DMS53 (cell line): ENCODE measurements at regions not wholly inside any gene's neighbourhood (a gene's known extent, or its start where the extent isn't known, plus 50 kb on each side); places are given as distances from the start of the nearest gene placed in this dataset.
A peak's percentile ranks its signal among the peaks of the same experiment; 100 is the strongest.
"Not testable (repeated sequence)": the region's sequence is repeated elsewhere in the genome, so short reads cannot be mapped to it uniquely, and the experiment has no call there.

Source experiments
- DNase-seq: peaks from one replicate; lab custom pipeline; 2025; lab: John Stamatoyannopoulos, UW

DNA sequence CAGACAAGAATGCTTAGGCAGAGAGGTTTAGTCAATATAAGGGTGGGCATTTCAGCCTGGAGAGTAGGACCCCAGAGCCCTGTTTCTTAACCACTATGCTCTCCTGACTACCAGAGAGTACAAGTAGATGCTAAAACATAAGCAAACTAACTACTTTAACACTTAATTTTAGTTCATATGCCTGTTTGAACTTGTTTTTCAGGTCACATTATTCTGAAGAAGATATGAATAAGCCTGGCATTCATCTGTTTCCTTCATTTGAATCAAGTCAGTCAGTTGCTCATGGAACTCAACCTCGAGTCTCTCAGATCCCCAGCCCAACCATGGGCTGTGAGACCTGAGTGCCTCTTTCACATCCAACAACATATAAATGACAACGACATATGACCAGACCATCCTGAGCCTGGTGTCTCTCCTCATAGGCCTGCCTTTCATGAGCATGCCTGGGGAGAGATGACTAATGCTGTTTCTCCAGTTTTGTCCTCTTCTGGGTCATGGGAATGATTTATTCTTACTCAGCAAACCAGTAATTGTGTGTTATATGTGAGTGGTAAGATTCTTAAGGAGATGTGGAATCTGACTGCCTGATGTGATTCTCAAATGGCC, 251.1 kb upstream of the BTG1 start:
- peak; percentile 21 for DNase-seq

- DNase-seq, result no peak
Measured at GRCh38 chr12:92395322-92395721, 249.7 kb upstream of the BTG1 start.

DNA sequence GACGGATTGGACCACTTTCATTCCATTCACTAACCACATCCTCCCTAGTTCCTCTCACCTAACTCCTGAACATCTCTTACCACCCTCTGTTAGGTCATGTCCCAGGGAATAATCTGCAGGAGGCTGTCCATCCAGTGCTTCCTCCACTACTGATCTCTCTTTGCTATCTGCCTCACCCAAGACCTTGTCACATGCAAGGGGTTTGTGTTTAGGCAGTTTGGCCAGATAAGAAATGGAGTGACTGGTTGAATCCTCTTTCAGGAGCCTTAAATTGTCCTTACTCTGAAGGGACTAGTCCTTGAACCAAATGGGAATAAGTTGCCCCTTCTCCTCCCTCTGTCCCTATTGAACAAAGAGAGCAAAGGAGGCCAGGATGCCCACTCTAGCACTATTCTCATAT, 249.2 kb upstream of the BTG1 start:
- DNase-seq, result no peak

DNA sequence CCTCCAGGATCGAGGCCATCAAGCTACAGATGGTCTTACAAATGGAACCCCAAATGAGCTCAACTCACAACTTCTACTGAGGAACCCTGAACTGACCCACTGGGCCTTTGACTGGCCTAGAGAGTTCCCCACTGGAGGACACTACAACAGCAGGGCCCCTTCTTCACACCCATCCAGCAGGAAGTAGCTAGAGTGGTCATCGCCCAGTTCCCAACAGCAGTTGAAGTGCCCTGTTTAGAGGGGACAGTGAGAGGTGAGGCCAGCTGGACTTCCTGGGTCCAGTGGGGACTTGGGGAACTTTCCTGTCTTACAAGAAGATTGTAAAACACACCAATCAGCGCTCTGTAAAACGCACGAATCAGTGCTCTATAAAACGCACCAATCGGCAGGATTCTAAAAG, 247.9 kb upstream of the BTG1 start:
- DNase-seq, result peak; percentile 26

GRCh38 chr12:92391726-92392125, 246.1 kb upstream of the BTG1 start:
- DNase-seq, result not testable (repeated sequence)

- no peak for DNase-seq
Measured at GRCh38 chr12:92389466-92389865, 243.8 kb upstream of the BTG1 start.

DNA sequence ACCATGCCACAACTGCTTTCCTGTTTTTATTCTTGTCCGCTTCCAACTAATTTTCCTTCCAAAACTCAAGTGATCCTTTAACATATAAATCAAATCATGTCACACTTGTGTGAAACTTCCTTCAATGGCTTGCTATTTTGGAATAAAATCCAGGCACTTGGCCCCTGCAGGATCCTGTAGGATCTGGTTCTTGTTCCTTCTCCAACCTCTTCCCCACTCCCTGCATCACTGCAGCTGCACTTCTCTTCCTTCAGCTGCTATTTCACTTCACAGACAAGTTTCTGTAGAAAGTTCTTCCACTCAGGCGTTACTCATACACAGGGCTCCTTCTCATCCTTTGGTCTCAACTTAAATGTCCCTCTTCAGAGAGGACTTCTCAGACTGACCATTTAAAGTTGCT, 239.7 kb upstream of the BTG1 start:
- no peak for DNase-seq

- no peak for DNase-seq
Measured at GRCh38 chr12:92384571-92384970, 238.9 kb upstream of the BTG1 start.

GRCh38 chr12:92382383-92382878, 236.8 kb upstream of the BTG1 start:
- no peak for DNase-seq

DNA sequence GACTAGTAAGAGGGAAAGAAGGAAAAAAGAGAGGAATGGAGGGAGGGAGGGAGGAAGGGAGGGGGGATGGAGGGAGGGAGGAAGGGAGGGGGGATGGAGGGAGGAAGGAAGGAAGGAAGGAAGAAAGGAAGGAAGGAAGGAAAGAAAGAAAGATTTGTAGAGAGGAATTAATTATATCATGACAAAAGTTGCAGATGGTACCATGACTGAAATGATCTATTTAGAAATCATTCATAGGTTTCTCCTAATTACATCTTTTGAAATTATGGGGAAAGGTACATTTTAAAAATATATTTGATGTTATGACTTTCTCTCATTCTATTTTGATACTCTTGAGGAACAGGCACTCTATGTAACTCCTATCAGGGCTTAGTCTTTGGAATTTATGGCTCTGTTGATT, 236.2 kb upstream of the BTG1 start:
- DNase-seq, result no peak

DNA sequence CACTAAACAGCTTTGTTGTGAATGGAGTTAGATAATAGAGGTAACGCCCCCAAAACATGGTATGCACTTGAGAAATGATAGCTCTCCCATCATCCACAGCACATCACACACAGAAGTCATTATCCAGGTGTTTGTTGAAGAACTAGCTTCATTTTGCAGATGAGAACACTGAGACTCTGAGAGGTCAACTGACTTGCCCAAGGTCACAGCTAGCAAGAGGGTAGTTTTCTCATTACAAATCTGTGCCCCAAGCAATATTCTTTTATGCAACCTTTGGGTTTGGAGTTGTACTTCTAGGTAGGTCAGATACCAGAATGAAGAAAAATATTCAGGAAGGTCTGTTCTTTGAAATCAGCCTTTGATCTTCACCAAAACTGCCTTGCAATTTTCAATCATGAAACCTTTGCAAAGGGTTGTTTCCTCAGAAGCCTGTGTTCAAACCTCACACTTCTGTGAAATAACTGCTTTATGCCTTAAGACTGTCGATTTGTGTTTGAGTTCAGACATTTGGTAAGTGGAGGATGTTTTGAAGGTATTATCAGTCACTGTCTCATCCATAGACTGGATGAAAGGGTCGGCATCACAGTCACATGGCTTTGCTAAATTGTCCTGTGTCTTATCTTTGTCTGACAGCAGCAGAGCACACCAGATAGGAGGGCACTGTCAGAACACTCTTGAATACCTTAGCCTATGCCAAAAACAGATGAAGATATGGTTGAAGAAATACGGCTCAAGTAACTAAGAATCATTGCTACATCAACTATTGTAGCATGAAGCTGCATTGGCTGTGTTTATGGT, 233.2 kb upstream of the BTG1 start:
- DNase-seq, result no peak

DNA sequence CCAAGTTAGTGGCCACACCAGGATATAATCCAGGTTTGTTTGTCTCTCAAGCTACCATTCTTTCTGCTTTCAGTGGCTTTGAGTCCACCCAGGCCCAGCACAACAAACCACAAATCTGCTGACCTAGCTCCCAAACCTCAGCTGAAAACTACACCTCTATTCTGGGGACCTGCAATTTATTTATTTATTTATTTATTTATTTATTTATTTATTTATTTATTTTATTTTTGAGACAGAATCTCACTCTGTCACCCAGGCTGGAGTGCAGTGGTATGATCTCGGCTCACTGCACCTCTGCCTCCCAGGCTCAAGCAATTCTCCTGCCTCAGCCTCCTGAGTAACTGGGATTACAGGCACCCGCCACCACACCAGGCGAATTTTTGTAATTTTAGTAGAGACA, 229.9 kb upstream of the BTG1 start:
- not testable (repeated sequence) for DNase-seq

DNA sequence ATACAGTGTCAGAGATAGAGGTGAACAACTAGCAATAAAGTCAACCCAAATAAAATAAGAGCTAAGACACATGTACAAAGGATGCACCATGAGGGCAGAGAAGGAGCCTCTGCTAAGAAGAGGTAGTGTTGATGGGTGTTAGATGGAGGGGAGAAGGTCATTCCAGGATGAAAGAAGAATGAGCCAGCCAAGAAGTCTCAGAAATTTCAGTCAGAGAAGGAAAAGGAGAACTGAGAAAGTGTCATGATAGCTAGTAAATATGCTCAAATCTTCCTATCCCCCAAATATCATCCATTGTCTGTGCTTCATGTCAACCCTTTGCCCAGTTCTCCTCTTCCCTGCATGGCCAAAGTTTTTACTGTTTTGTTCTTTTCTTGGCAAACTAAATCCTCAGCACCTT, 225.2 kb upstream of the BTG1 start:
- no peak for DNase-seq

GRCh38 chr12:92369636-92370035, 224.0 kb upstream of the BTG1 start:
- no peak for DNase-seq

GRCh38 chr12:92369056-92369455, 223.4 kb upstream of the BTG1 start:
- DNase-seq, result no peak

DNA sequence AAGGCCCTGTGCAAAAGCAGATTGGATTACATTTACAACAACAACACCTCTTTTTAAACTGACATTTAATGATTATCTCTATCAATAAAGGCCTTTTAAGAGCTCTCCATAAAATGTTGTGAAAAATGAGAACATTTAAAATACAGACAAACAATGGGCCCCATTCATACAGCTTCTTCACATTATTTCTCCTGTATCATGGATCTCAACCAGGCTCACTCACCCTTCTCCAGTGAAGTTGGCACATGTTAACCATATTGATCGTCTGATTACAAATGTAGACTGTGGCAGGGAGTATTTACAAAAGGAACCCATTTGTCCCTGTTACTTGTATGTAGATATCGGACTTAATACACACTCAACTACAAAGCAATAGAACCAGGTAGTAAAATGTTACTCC, 220.2 kb upstream of the BTG1 start:
- DNase-seq, result no peak

DNA sequence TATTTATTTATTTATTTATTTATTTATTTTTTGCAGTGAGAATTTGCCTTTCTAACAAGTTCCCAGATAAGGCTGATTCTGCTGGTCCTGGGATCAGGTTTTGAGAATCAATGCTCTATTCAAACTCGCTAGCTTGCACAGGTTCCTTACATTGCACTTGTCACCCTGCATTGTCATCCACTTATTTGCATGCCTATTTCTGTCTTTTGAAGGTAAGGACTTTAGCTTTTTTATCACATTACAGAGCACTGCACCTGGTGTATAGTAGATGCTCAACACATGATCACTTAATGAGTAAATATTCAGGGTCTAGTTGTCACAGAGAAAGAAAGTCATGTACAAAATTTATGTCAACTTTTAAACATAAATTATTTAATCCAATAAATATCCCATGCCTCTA, 219.7 kb upstream of the BTG1 start:
- no peak for DNase-seq

DNA sequence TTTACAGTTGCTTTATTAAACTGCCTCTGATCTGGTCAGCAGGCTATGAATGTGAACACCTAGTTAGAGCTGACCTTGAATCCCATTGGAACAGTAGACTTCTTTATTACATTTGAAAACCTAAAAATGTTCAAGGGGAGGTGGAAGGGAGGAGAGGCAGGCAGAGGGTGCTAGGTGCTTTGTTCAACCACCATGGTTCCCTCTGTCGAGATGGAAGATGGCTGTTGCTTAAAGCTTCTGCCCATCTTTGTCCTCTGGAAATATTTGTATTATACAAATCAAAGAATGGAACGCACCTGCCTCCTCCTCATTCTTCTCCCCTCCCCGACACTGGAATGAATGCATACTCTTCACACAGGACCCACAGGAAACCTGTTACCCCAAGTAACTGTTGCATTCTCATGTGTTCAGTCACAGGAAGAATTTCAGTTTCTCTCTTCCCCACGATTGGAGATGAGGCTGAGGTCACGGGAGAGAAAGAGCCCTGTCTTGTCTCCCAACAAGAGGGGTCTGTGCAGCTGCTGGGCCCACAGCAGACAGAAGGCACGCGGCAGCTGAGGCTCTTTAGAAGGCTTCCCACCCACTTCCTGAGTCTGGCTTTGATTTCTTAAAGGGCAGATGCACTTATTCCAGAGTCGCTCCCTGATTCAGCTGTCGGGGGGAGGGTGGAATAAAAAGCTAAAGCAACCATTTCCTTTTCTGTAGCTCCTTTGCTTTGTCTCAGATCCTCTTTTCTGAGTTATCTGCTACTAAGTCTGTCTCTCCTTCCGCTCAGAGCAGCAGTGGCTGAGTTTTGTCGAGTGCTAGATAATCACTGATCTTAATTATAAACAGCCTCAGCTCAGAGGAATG, 217.9 kb upstream of the BTG1 start:
- DNase-seq, result no peak

- no peak for DNase-seq
Measured at GRCh38 chr12:92362785-92363184, 217.1 kb upstream of the BTG1 start.

DNA sequence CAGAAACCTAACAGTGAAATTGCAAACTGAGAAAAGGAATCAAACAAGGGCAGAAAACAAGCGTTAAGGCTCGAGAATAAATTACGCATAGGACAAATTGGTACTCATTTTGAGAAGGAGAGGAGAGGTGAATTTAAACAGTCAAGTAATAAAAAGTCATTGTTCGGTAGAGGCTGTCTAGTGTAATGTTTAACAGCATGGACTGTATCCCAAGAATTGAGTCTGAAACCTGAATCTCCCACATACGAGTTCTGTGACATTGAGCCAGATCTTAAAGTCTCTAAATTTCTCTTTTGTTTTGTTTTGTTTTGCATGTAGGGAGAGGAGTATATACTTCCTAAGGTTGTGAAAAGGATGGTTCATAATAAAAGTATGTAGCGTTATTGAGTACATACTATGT, 216.5 kb upstream of the BTG1 start:
- DNase-seq, result no peak

- no peak for DNase-seq
Measured at GRCh38 chr12:92360543-92360942, 214.9 kb upstream of the BTG1 start.

GRCh38 chr12:92359581-92360209, 214.0 kb upstream of the BTG1 start:
- DNase-seq, result no peak
